HFFc6 (cell line): ENCODE measurements at regions not wholly inside any gene's neighbourhood (a gene's known extent, or its start where the extent isn't known, plus 50 kb on each side); places are given as distances from the start of the nearest gene placed in this dataset.
A peak's percentile ranks its signal among the peaks of the same experiment; 100 is the strongest.
"Not testable (repeated sequence)": the region's sequence is repeated elsewhere in the genome, so short reads cannot be mapped to it uniquely, and the experiment has no call there.

ENCODE experiments used
- DNase-seq: peaks from one replicate; pipeline ENCODE4 v3.0.0-alpha.2; 2018
- H3K27ac Mint-ChIP-seq: 2 replicates; pipeline ENCODE4 v1.8.0; 2020; ENCODE audit warnings: mild to moderate bottlenecking, mixed read lengths
- H3K27me3 Mint-ChIP-seq: 2 replicates; pipeline ENCODE4 v1.8.0; 2021; ENCODE audit warnings: mild to moderate bottlenecking, moderate library complexity, mixed read lengths; ENCODE audit not compliant: insufficient read depth
- H3K36me3 Mint-ChIP-seq: 2 replicates; pipeline ENCODE4 v1.8.0; 2021; ENCODE audit warnings: low read depth, mixed read lengths
- H3K4me1 Mint-ChIP-seq: 2 replicates; pipeline ENCODE4 v1.8.0; 2020; ENCODE audit warnings: low read depth, mixed read lengths
- H3K4me3 Mint-ChIP-seq: 2 replicates; pipeline ENCODE4 v1.8.0; 2020; ENCODE audit warnings: mild to moderate bottlenecking, moderate library complexity, mixed read lengths
- H3K9me3 Mint-ChIP-seq: 2 replicates; pipeline ENCODE4 v1.8.0; 2020; ENCODE audit warnings: mild to moderate bottlenecking, mixed read lengths
- CTCF ChIP-seq: fragments of 200-600 bp; sonication (generic); IDR thresholded peaks from 2 replicates; pipeline ENCODE4 v1.5.0; 2021; ENCODE audit warnings: antibody characterized with exemption, mild to moderate bottlenecking

DNA sequence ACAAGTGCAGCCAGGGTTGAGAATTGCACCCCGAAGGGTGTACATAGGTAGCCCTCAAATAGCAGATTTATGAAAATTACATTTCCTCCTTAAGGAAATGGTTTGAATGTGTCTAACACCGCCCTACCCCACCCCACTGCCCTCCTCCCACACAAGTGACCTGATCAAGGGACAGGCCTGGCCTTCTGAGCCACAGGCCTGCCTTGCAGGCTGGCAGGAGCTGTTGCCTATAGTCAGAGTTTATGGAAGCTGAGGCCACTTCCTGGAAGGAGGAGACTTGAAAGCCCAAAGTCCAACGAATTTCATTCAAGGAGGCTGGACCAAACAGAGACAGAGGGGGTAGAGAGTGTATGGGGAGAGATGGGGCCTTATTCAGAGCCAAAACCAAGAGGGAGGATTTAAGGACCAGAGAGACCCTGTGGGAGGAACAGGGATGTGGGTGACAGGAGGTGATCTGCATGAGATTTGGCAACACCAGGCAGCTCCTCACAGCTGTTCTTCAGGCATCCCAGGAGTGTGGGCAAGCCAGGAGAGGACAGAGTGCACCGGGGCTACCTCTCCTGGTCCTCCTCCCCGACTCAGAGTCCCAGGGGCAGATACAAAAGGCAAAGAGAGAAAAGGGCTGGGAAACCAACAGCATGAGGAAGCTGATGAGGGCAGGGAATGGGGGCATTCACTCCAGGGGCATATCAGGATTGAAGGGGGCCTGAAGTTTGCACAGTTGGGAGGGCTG is 100.4 kb upstream of the HES1 start:
- Mint-ChIP-seq H3K36me3 (no peaks in the 10 kb centered on the region), H3K9me3 (no peaks in the 10 kb centered on the region), H3K4me3 (no peak overlapping the region), H3K4me1 (no peaks in the 10 kb centered on the region), H3K27ac (no peak overlapping the region), H3K27me3 (peaks cover 38% of the 10 kb centered on the region)
- TF ChIP-seq CTCF: no peak
- no peak for DNase-seq

DNA sequence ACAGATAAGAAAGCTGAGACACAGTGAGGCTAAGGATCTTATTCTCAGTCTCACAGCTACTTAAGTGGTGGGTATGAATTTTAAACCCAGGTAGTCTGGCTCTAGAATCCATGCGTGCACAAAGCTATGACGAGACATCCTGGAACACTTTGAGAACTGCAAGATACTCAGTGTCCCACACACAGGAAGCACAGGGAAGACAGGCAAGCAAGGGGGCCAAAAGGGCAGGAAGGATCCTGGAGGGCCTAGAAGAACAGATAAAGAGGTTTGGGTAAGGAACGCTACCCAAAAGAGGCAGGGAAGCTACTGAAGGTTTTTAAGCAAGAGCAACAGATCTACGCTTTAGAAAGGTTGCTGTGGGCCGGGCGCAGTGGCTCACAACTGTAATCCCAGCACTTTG is 99.1 kb upstream of the HES1 start:
- TF ChIP-seq CTCF: no peak
- H3K27ac Mint-ChIP-seq: no peak overlapping the region

DNA sequence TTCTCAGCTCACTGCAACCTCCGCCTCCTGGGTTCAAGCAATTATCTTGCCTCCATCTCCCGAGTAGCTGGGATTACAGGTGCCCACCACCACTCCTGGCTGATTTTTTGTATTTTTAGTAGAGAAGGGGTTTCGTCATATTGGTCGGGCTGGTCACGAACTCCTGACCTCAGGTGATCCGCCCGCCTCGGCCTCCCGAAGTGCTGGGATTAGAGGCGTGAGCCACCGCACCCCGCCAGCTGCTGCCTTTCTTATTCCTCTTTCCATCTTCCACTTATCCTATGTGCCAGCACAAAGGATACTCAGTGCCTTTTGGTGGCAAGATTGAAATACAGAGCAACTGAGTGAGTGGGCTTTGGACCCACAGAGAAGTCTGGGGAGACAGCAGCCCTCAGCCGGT is 97.6 kb upstream of the HES1 start:
- Mint-ChIP-seq H3K4me1 (peaks cover 10% of the 10 kb centered on the region), H3K27me3 (peaks cover 26% of the 10 kb centered on the region)
- not testable (repeated sequence) for H3K9me3 Mint-ChIP-seq, H3K36me3 Mint-ChIP-seq, H3K4me3 Mint-ChIP-seq, DNase-seq, H3K27ac Mint-ChIP-seq

More for the DNA sequence above, 99.1 kb upstream of the HES1 start:
- Mint-ChIP-seq H3K27me3 (peaks cover 38% of the 10 kb centered on the region), H3K9me3 (no peaks in the 10 kb centered on the region), H3K36me3 (no peaks in the 10 kb centered on the region), H3K4me1 (no peaks in the 10 kb centered on the region), H3K4me3 (no peak overlapping the region)
- DNase-seq: no peak

DNA sequence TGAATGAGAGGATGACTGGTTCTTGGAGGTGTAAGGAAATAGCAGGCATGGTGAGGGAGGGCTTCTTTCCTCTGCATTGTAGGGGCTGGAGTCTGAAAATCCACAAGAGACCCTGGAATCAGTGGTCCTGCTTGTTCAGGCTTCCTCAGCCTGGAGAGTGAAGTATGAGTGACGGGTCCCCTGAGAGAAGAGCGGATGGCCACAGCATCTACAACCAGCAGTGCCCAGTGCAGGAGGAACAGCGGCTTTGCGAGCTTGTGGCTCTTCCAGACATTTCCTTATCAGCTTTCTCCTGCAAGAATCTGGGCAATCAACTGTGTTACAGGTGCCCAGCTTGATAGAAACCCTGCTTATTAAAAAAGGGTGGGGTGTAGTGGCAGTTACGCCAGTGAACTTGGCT is 97.0 kb upstream of the HES1 start:
- H3K27me3 Mint-ChIP-seq: peaks cover 26% of the 10 kb centered on the region
- no peaks in the 10 kb centered on the region for H3K9me3 Mint-ChIP-seq

GRCh38 chr3:194040516-194041273 is 95.3 kb upstream of the HES1 start:
- H3K27me3 Mint-ChIP-seq: peaks cover 20% of the 10 kb centered on the region
- H3K27ac Mint-ChIP-seq: no peak overlapping the region
- no peak for DNase-seq
- H3K4me3 Mint-ChIP-seq: no peak overlapping the region
- no peaks in the 10 kb centered on the region for H3K36me3 Mint-ChIP-seq
- H3K4me1 Mint-ChIP-seq: peaks cover 16% of the 10 kb centered on the region
- TF ChIP-seq CTCF: no peak
- no peaks in the 10 kb centered on the region for H3K9me3 Mint-ChIP-seq

More for the DNA sequence above, 97.0 kb upstream of the HES1 start:
- Mint-ChIP-seq H3K27ac (no peak overlapping the region), H3K4me1 (peaks cover 16% of the 10 kb centered on the region), H3K4me3 (no peak overlapping the region), H3K36me3 (no peaks in the 10 kb centered on the region)
- no peak for TF ChIP-seq CTCF
- no peak for DNase-seq

DNA sequence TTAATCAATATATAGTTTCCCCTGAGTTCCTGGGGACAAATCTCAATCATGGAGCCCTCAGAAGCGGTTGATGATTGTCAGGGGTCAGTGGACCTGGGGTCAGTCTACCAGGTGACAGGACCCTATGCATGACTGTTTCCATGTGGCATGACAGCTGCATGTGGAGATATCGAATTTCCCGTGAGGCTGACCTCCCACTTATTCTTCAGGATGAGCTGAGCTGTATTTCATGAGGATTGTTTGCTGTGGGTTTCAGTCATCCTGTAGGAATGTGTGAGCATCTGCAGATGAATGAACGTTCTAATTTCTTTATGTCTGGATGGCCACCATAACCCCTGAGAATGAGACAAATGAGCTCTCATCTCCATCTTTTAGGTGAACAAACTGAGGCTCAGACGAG is 93.0 kb upstream of the HES1 start:
- peaks cover 10% of the 10 kb centered on the region for H3K27me3 Mint-ChIP-seq
- peak overlapping the region; percentile 3; the same call in 1 of the 2 replicates for H3K4me3 Mint-ChIP-seq
- peak overlapping the region; percentile 73; the same call in 1 of the 2 replicates for H3K27ac Mint-ChIP-seq
- no peak for TF ChIP-seq CTCF
- DNase-seq: peak; percentile 48
- peaks cover 16% of the 10 kb centered on the region for H3K4me1 Mint-ChIP-seq
- H3K9me3 Mint-ChIP-seq: no peaks in the 10 kb centered on the region
- no peaks in the 10 kb centered on the region for H3K36me3 Mint-ChIP-seq
